HCT116 (cell line): ENCODE measurements at regions not wholly inside any gene's neighbourhood (a gene's known extent, or its start where the extent isn't known, plus 50 kb on each side); places are given as distances from the start of the nearest gene placed in this dataset.

Experiments used
- ATAC-seq: fragments of 200-7000 bp; cut with Tn5 transposase; 2 replicates; pipeline ENCODE4 v1.9.1; 2020; ENCODE audit warnings: mild to moderate bottlenecking, moderate library complexity
- BruUV-seq: library from RNA; stranded (reverse); fragments of 400-500 nt; replicated peaks from 2 replicates; lab custom pipeline; 2021; lab: Mats Ljungman, UMichigan
- CTCF ChIA-PET: fragments of 300-600 bp; sonication (Branson Sonifier 250); formaldehyde crosslinking; loops from one replicate; lab custom pipeline; 2021; ENCODE audit warnings: antibody characterized with exemption; lab: Charles Lee
- POLR2A ChIA-PET: fragments of 300-600, 350-600 bp; sonication (Branson Sonifier 250); formaldehyde crosslinking; loops from one replicate; lab custom pipeline; 2021; ENCODE audit warnings: antibody characterized with exemption; lab: Charles Lee
- RAD21 ChIA-PET, 2 experiments: fragments of 300-600 bp; sonication (Branson Sonifier 250); formaldehyde crosslinking; loops; one replicate each; lab custom pipeline; 2023; ENCODE audit warnings: low total read pairs in 2 of 2; ENCODE audit not compliant: uncharacterized antibody in 2 of 2, unreplicated experiment in 2 of 2, low non-redundant PET in 1 of 2; lab: Charles Lee
- DNase-seq: peaks from one replicate; pipeline ENCODE4 v3.0.0-alpha.2; 2010; ENCODE audit warnings: low read depth, low spot score
- H2AFZ ChIP-seq: fragments of 200-600 bp; shearing (Covaris generic), sonication (generic); 2 replicates; pipeline ENCODE4 v1.6.1; 2017; ENCODE audit warnings: low read depth, mixed run types, mixed read lengths, antibody characterized with exemption, low read length; ENCODE audit not compliant: poor library complexity, severe bottlenecking
- H3K27ac ChIP-seq: 2 replicates; pipeline ENCODE4 v1.5.1; 2012; ENCODE audit warnings: low read depth, low read length
- H3K27me3 ChIP-seq: fragments of 200-600 bp; sonication (generic); 2 replicates; pipeline ENCODE4 v1.6.1; 2016; ENCODE audit warnings: mixed run types, low read length, mixed read lengths; ENCODE audit not compliant: insufficient read depth
- H3K36me3 ChIP-seq, 2 experiments: fragments of 200-500 bp in 1 of 2; fragments of 200-600 bp in 1 of 2; sonication (Bioruptor generic) in 1 of 2; sonication (generic) in 1 of 2; 2 replicates each; pipeline versions ENCODE4 v1.5.1 to v1.6.1; 2014 to 2016; ENCODE audit warnings: low read length in 2 of 2, inconsistent platforms in 1 of 2, mixed read lengths in 1 of 2, mixed run types in 1 of 2; ENCODE audit not compliant: insufficient read depth in 2 of 2, control insufficient read depth in 1 of 2
- H3K4me1 ChIP-seq, 2 experiments: fragments of 200-600 bp in 1 of 2; sonication (generic) in 1 of 2; 2 replicates each; pipeline versions ENCODE4 v1.5.1 to v1.6.1; 2012 to 2017; ENCODE audit warnings: low read length in 2 of 2, inconsistent platforms in 1 of 2, mild to moderate bottlenecking in 1 of 2, mixed read lengths in 1 of 2, mixed run types in 1 of 2, moderate library complexity in 1 of 2; ENCODE audit not compliant: insufficient read depth in 2 of 2, control insufficient read depth in 1 of 2
- H3K4me2 ChIP-seq: fragments of 200-600 bp; sonication (generic); 2 replicates; pipeline ENCODE4 v1.6.1; 2017; ENCODE audit warnings: mixed run types, low read length, mixed read lengths
- H3K4me3 ChIP-seq, 2 experiments: fragments of 200-600 bp in 1 of 2; sonication (generic) in 1 of 2; replicated peaks in 1 of 2; 2 replicates each; pipeline ENCODE4 v1.5.1; 2011 to 2016; ENCODE audit warnings: low read length in 2 of 2, control low read depth in 1 of 2, low read depth in 1 of 2, mild to moderate bottlenecking in 1 of 2, mixed read lengths in 1 of 2, mixed run types in 1 of 2
- H3K79me2 ChIP-seq: fragments of 200-600 bp; sonication (generic); 2 replicates; pipeline ENCODE4 v1.6.1; 2017; ENCODE audit warnings: mild to moderate bottlenecking, mixed run types, low read length, moderate library complexity, mixed read lengths; ENCODE audit not compliant: insufficient read depth
- H3K9ac ChIP-seq: fragments of 200-600 bp; sonication (generic); 2 replicates; pipeline ENCODE4 v1.6.1; 2016; ENCODE audit warnings: low read length, mixed read lengths
- H3K9me2 ChIP-seq: fragments of 200-600 bp; sonication (generic), shearing (Covaris generic); 2 replicates; pipeline ENCODE4 v1.6.1; 2017; ENCODE audit warnings: mixed run types, mild to moderate bottlenecking, moderate library complexity; ENCODE audit not compliant: insufficient read depth
- H3K9me3 ChIP-seq, 2 experiments: fragments of 200-500 bp in 1 of 2; fragments of 200-600 bp in 1 of 2; sonication (Bioruptor generic) in 1 of 2; sonication (generic) in 1 of 2; 2 replicates each; pipeline ENCODE4 v1.6.1; 2014 to 2017; ENCODE audit warnings: low read length in 2 of 2, mixed read lengths in 2 of 2, inconsistent platforms in 1 of 2, low read depth in 1 of 2, mild to moderate bottlenecking in 1 of 2, mixed run types in 1 of 2, moderate library complexity in 1 of 2; ENCODE audit not compliant: control insufficient read depth in 1 of 2, insufficient read depth in 1 of 2
- H4K20me1 ChIP-seq: fragments of 200-600 bp; sonication (generic), shearing (Covaris generic); 2 replicates; pipeline ENCODE4 v1.6.1; 2017; ENCODE audit warnings: mixed run types, mild to moderate bottlenecking, moderate library complexity; ENCODE audit not compliant: insufficient read depth
- CEBPB ChIP-seq: IDR thresholded peaks from 2 replicates; pipeline ENCODE4 v1.6.1; 2012; ENCODE audit warnings: low read depth
- EGR1 ChIP-seq: IDR thresholded peaks from 2 replicates; pipeline ENCODE4 v1.6.1; 2012; ENCODE audit warnings: low read depth
- ELF1 ChIP-seq: IDR thresholded peaks from 2 replicates; pipeline ENCODE4 v1.6.1; 2012; ENCODE audit warnings: low read depth, borderline replicate concordance
- EZH2 ChIP-seq: fragments of 200-600 bp; sonication (generic); IDR thresholded peaks from 2 replicates; pipeline ENCODE4 v1.6.1; 2017; ENCODE audit warnings: antibody characterized with exemption, mixed run types
- EZH2phosphoT487 ChIP-seq: fragments of 200-600 bp; IDR thresholded peaks from 2 replicates; pipeline ENCODE4 v1.6.1; 2018; ENCODE audit warnings: antibody characterized with exemption, borderline replicate concordance
- POLR2A ChIP-seq: IDR thresholded peaks from 2 replicates; pipeline ENCODE4 v1.7.0; 2011; ENCODE audit warnings: borderline replicate concordance; ENCODE audit not compliant: insufficient read depth, insufficient read length; ENCODE audit errors: extremely low read depth
- POLR2AphosphoS5 ChIP-seq: IDR thresholded peaks from 2 replicates; pipeline ENCODE4 v1.6.1; 2011; ENCODE audit warnings: mild to moderate bottlenecking, low read depth, low read length, moderate library complexity
- RAD21 ChIP-seq: IDR thresholded peaks from 2 replicates; pipeline ENCODE4 v1.6.1; 2012; ENCODE audit warnings: low read depth, mild to moderate bottlenecking
- SIN3A ChIP-seq: IDR thresholded peaks from 2 replicates; pipeline ENCODE4 v1.6.1; 2012; ENCODE audit warnings: low read depth
- SRF ChIP-seq: IDR thresholded peaks from 2 replicates; pipeline ENCODE4 v1.6.1; 2012; ENCODE audit warnings: low read depth
- TCF7L2 ChIP-seq: IDR thresholded peaks from 2 replicates; pipeline ENCODE4 v1.7.0; 2011; ENCODE audit warnings: borderline replicate concordance, inconsistent platforms; ENCODE audit not compliant: insufficient read depth, insufficient read length; ENCODE audit errors: extremely low read depth
- ZFX ChIP-seq: fragments of 450-650 bp; IDR thresholded peaks from 2 replicates; pipeline ENCODE4 v1.6.1; 2017
- ZNF274 ChIP-seq: fragments of 200-500 bp; sonication (Bioruptor generic); IDR thresholded peaks from 2 replicates; pipeline ENCODE4 v1.6.1; 2014; ENCODE audit warnings: mild to moderate bottlenecking, low read depth, low read length, inconsistent platforms
- intact Hi-C: fragments of 100-400 bp; cut with micrococcal nuclease; formaldehyde crosslinking; loops from 2 replicates; pipeline ENCODE4 v1.10.0; 2022
- TF ChIP-seq, protein P1 (sequence below): IDR thresholded peaks from 2 replicates; pipeline ENCODE4 v1.6.1; 2011; ENCODE audit warnings: mild to moderate bottlenecking, low read length, moderate library complexity; ENCODE audit not compliant: insufficient replicate concordance; ENCODE audit errors: extremely low read depth
- TF ChIP-seq, protein P2 (sequence below): IDR thresholded peaks from 2 replicates; pipeline ENCODE4 v1.6.1; 2012

DNA sequence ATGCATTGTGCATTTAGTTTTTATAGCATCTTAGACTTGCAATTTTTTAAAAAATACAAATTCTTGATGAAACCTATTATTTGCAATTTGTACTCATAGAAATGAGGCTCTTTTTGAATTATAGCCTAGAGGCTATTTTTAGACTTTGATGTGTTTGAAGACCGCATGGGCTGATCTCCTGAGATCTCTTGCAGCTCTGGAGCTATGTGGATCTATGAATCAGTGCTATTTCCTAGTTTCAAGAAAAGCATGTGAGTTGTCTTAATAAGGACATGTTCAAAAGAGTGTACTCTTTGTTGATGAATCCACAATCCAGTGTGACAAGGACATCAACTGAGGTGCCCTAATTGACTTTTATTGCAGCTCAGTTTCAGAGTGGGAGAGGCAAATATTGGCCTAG is 620.5 kb downstream of the ETS1 start:
- H3K9me2 ChIP-seq = no peaks in the 10 kb centered on the region

More for the DNA sequence above, 620.5 kb downstream of the ETS1 start:
- DNase-seq (no peak), ATAC-seq (no peak)
- no peaks in the 10 kb centered on the region for H4K20me1 ChIP-seq
- no peak overlapping the region for H3K9ac ChIP-seq
- RAD21 ChIA-PET = no interaction called here
- intact Hi-C loops = no loop called here
- H3K36me3 ChIP-seq = no peaks in the 10 kb centered on the region
- no peak overlapping the region for H3K27ac ChIP-seq
- CTCF ChIA-PET = no interaction called here
- peaks cover 0 to 7% of the 10 kb centered on the region in 2 experiments; a peak in 2 of 4 replicates for H3K9me3 ChIP-seq
- no peak for TF ChIP-seq SRF
- TF ChIP-seq, protein P1, sequence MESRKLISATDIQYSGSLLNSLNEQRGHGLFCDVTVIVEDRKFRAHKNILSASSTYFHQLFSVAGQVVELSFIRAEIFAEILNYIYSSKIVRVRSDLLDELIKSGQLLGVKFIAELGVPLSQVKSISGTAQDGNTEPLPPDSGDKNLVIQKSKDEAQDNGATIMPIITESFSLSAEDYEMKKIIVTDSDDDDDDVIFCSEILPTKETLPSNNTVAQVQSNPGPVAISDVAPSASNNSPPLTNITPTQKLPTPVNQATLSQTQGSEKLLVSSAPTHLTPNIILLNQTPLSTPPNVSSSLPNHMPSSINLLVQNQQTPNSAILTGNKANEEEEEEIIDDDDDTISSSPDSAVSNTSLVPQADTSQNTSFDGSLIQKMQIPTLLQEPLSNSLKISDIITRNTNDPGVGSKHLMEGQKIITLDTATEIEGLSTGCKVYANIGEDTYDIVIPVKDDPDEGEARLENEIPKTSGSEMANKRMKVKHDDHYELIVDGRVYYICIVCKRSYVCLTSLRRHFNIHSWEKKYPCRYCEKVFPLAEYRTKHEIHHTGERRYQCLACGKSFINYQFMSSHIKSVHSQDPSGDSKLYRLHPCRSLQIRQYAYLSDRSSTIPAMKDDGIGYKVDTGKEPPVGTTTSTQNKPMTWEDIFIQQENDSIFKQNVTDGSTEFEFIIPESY = no peak
- no peak for TF ChIP-seq EZH2
- TF ChIP-seq EGR1 = no peak
- TF ChIP-seq EZH2phosphoT487 = no peak
- TF ChIP-seq TCF7L2 = no peak
- TF ChIP-seq CEBPB = no peak
- no peak for TF ChIP-seq RAD21
- TF ChIP-seq ZNF274 = no peak
- no peak for TF ChIP-seq ZFX
- TF ChIP-seq POLR2A = no peak
- TF ChIP-seq, protein P2, sequence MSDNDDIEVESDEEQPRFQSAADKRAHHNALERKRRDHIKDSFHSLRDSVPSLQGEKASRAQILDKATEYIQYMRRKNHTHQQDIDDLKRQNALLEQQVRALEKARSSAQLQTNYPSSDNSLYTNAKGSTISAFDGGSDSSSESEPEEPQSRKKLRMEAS = no peak
- TF ChIP-seq ELF1 = no peak
- TF ChIP-seq SIN3A = no peak
- TF ChIP-seq POLR2AphosphoS5 = no peak
- no peak overlapping the region for H3K4me3 ChIP-seq
- no peaks in the 10 kb centered on the region for H3K4me1 ChIP-seq
- H3K27me3 ChIP-seq = no peaks in the 10 kb centered on the region
- BruUV-seq = no TSS peak
- POLR2A ChIA-PET = no interaction called here
- H3K79me2 ChIP-seq = no peaks in the 10 kb centered on the region
- no peak overlapping the region for H3K4me2 ChIP-seq
- no peak overlapping the region for H2AFZ ChIP-seq
